ENCODE measurements at regions not wholly inside any gene's neighbourhood (a gene's known extent, or its start where the extent isn't known, plus 50 kb on each side); places are given as distances from the start of the nearest gene placed in this dataset.

DNA sequence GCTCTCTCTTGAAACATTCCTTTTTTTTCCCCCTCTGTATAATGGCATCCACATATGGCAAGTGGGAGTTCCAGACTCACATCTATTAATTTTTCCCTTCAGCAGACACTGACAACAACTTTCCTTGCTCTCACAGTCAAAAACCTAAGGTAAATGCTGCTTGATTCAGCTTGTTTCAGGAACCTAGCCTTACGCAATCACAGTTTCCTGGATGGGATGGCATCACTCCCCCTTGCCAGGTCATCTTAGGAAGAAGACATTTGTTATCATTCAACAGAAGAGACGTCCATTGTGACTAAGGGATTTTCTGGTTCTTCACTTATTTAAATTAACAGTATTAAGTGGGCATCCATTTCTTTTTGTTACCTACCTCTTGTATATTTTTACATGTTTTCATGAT is 112.0 kb upstream of the PDGFD start:
- no peak for TF ChIP-seq POLR2A (IDR thresholded peaks at IDR 0.05; ENCODE audit: low read depth, low read length)
- TF ChIP-seq POLR2AphosphoS5 (IDR thresholded peaks at IDR 0.05; ENCODE audit: low read depth, low read length) = no peak

All from GM12891 (cell line).